Fibroblast of pulmonary artery (primary cell): ENCODE measurements at regions not wholly inside any gene's neighbourhood (a gene's known extent, or its start where the extent isn't known, plus 50 kb on each side); places are given as distances from the start of the nearest gene placed in this dataset.

ENCODE experiments used
- DNase-seq: peaks from one replicate; pipeline ENCODE4 v3.0.0-alpha.2; 2010; ENCODE audit warnings: low read depth
- H3K4me3 ChIP-seq: replicated peaks from 2 replicates; pipeline ENCODE4 v1.5.1; 2011; ENCODE audit warnings: low read depth, mild to moderate bottlenecking, control low read depth, low read length, moderate library complexity
- CTCF ChIP-seq: IDR thresholded peaks from 2 replicates; pipeline ENCODE4 v1.5.1; 2011; ENCODE audit warnings: mild to moderate bottlenecking, control low read depth, low read length, inconsistent platforms; ENCODE audit errors: missing control alignments

GRCh38 chr2:6421888-6422287, 443.8 kb downstream of the CMPK2 start:
- H3K4me3 ChIP-seq: no peak overlapping the region
- DNase-seq: no peak
- TF ChIP-seq CTCF: no peak

- TF ChIP-seq CTCF: no peak
- H3K4me3 ChIP-seq: no peak overlapping the region
- DNase-seq: no peak
Measured at GRCh38 chr2:6423157-6423556, 442.6 kb downstream of the CMPK2 start.

- no peak for TF ChIP-seq CTCF
- DNase-seq: no peak
- H3K4me3 ChIP-seq: no peak overlapping the region
Measured at GRCh38 chr2:6423944-6424343, 441.8 kb downstream of the CMPK2 start.

- no peak overlapping the region for H3K4me3 ChIP-seq
- DNase-seq: no peak
- no peak for TF ChIP-seq CTCF
Measured at GRCh38 chr2:6425032-6425431, 440.7 kb downstream of the CMPK2 start.

- DNase-seq: no peak
- H3K4me3 ChIP-seq: no peak overlapping the region
- TF ChIP-seq CTCF: no peak
Measured at GRCh38 chr2:6429210-6429986, 436.3 kb downstream of the CMPK2 start.

- H3K4me3 ChIP-seq: no peak overlapping the region
- no peak for TF ChIP-seq CTCF
- no peak for DNase-seq
Measured at GRCh38 chr2:6434438-6434837, 431.3 kb downstream of the CMPK2 start.

- TF ChIP-seq CTCF: no peak
- H3K4me3 ChIP-seq: no peak overlapping the region
- no peak for DNase-seq
Measured at GRCh38 chr2:6441800-6442199, 423.9 kb downstream of the CMPK2 start.
